HEK293 (cell line): ENCODE measurements at regions not wholly inside any gene's neighbourhood (a gene's known extent, or its start where the extent isn't known, plus 50 kb on each side); places are given as distances from the start of the nearest gene placed in this dataset.

Source experiments
- CTCF ChIA-PET: fragments of 350-600 bp; formaldehyde crosslinking; extraction: SDS; loops from one replicate; lab custom pipeline; 2021; ENCODE audit warnings: antibody characterized with exemption; lab: Yijun Ruan, JAX
- POLR2A ChIA-PET: fragments of 300-600 bp; formaldehyde crosslinking; extraction: SDS; loops from one replicate; lab custom pipeline; 2020; ENCODE audit warnings: antibody characterized with exemption, inconsistent platforms; lab: Yijun Ruan, JAX
- H3K27ac ChIP-seq: fragments of 200-500 bp; sonication (Bioruptor generic); 2 replicates; pipeline ENCODE4 v1.5.1; 2014; ENCODE audit warnings: low read depth, low read length, control low read depth, inconsistent platforms; ENCODE audit errors: extremely low read depth
- H3K36me3 ChIP-seq, 2 experiments: fragments of 200-500 bp in 1 of 2; sonication (Bioruptor generic) in 1 of 2; 1 replicate in 1 of 2; 2 replicates in 1 of 2; pipeline ENCODE4 v1.5.1; 2014 to 2017; ENCODE audit warnings: inconsistent platforms in 2 of 2, low read length in 2 of 2; ENCODE audit not compliant: control insufficient read depth in 2 of 2, insufficient read depth in 1 of 2
- H3K4me1 ChIP-seq: fragments of 200-500 bp; sonication (Bioruptor generic); 2 replicates; pipeline ENCODE4 v1.5.1; 2014; ENCODE audit warnings: mild to moderate bottlenecking, low read length, inconsistent platforms; ENCODE audit not compliant: control insufficient read depth, insufficient read depth
- H3K4me3 ChIP-seq: 2 replicates; pipeline ENCODE4 v1.5.1; 2011; ENCODE audit warnings: low read depth, mild to moderate bottlenecking, control low read depth, low read length, moderate library complexity
- H3K9me3 ChIP-seq: fragments of 200-500 bp; sonication (Bioruptor generic); 2 replicates; pipeline ENCODE4 v1.5.1; 2014; ENCODE audit warnings: low read depth, low read length, inconsistent platforms; ENCODE audit not compliant: control insufficient read depth, insufficient read depth
- AEBP2 ChIP-seq: fragments of 450-650 bp; formaldehyde crosslinking; IDR thresholded peaks from 2 replicates; pipeline ENCODE4 v1.5.1; 2016; ENCODE audit warnings: missing biosample characterization, missing genetic modification characterization, borderline replicate concordance
- EGR2 ChIP-seq: fragments of 450-650 bp; formaldehyde crosslinking; IDR thresholded peaks from 2 replicates; pipeline ENCODE4 v1.5.1; 2016; ENCODE audit warnings: low read depth, missing biosample characterization, missing genetic modification characterization
- FEZF1 ChIP-seq: fragments of 450-650 bp; formaldehyde crosslinking; IDR thresholded peaks from 2 replicates; pipeline ENCODE4 v1.5.1; 2016; ENCODE audit warnings: missing biosample characterization, missing genetic modification characterization
- GFI1B ChIP-seq: fragments of 450-650 bp; formaldehyde crosslinking; IDR thresholded peaks from 2 replicates; pipeline ENCODE4 v1.5.1; 2016; ENCODE audit warnings: missing biosample characterization, missing genetic modification characterization
- GLI4 ChIP-seq: fragments of 450-650 bp; formaldehyde crosslinking; IDR thresholded peaks from 2 replicates; pipeline ENCODE4 v1.5.1; 2016; ENCODE audit warnings: missing biosample characterization, missing genetic modification characterization
- KLF7 ChIP-seq: fragments of 450-650 bp; formaldehyde crosslinking; IDR thresholded peaks from 2 replicates; pipeline ENCODE4 v1.5.1; 2016; ENCODE audit warnings: missing biosample characterization, missing genetic modification characterization, borderline replicate concordance
- REPIN1 ChIP-seq: fragments of 450-650 bp; formaldehyde crosslinking; IDR thresholded peaks from 2 replicates; pipeline ENCODE4 v1.5.1; 2017; ENCODE audit warnings: missing biosample characterization, missing genetic modification characterization, low read depth
- SETDB1 ChIP-seq: IDR thresholded peaks from one replicate; pipeline ENCODE4 v1.6.1; 2017; ENCODE audit warnings: mild to moderate bottlenecking, low read length, moderate library complexity, mixed read lengths; ENCODE audit not compliant: insufficient read length
- WT1 ChIP-seq: fragments of 450-650 bp; formaldehyde crosslinking; IDR thresholded peaks from 2 replicates; pipeline ENCODE4 v1.5.1; 2016; ENCODE audit warnings: missing biosample characterization, missing genetic modification characterization
- YY2 ChIP-seq: fragments of 450-650 bp; formaldehyde crosslinking; IDR thresholded peaks from 2 replicates; pipeline ENCODE4 v1.5.1; 2016; ENCODE audit warnings: missing biosample characterization, missing genetic modification characterization
- ZBTB6 ChIP-seq: fragments of 450-650 bp; formaldehyde crosslinking; IDR thresholded peaks from 2 replicates; pipeline ENCODE4 v1.5.1; 2017; ENCODE audit warnings: missing biosample characterization, missing genetic modification characterization
- ZEB2 ChIP-seq: fragments of 450-650 bp; formaldehyde crosslinking; IDR thresholded peaks from 2 replicates; pipeline ENCODE4 v1.5.1; 2016; ENCODE audit warnings: missing biosample characterization, missing genetic modification characterization
- ZFP3 ChIP-seq: fragments of 450-650 bp; formaldehyde crosslinking; IDR thresholded peaks from 2 replicates; pipeline ENCODE4 v1.5.1; 2016; ENCODE audit warnings: low read depth, missing biosample characterization, missing genetic modification characterization
- ZNF174 ChIP-seq: fragments of 450-650 bp; formaldehyde crosslinking; IDR thresholded peaks from 2 replicates; pipeline ENCODE4 v1.5.0; 2017; ENCODE audit warnings: missing biosample characterization, mild to moderate bottlenecking, missing genetic modification characterization
- ZNF202 ChIP-seq: fragments of 450-650 bp; formaldehyde crosslinking; IDR thresholded peaks from 2 replicates; pipeline ENCODE4 v1.5.1; 2016; ENCODE audit warnings: missing biosample characterization, missing genetic modification characterization, borderline replicate concordance
- ZNF239 ChIP-seq: fragments of 450-650 bp; formaldehyde crosslinking; IDR thresholded peaks from 2 replicates; pipeline ENCODE4 v1.5.1; 2016; ENCODE audit warnings: missing biosample characterization, missing genetic modification characterization
- ZNF37A ChIP-seq: fragments of 450-650 bp; IDR thresholded peaks from 2 replicates; pipeline ENCODE4 v1.5.1; 2018; ENCODE audit warnings: missing biosample characterization, missing genetic modification characterization
- ZNF394 ChIP-seq: fragments of 450-650 bp; formaldehyde crosslinking; IDR thresholded peaks from 2 replicates; pipeline ENCODE4 v1.5.1; 2016; ENCODE audit warnings: missing biosample characterization, missing genetic modification characterization, mild to moderate bottlenecking, moderate library complexity, borderline replicate concordance
- ZNF416 ChIP-seq: fragments of 450-650 bp; formaldehyde crosslinking; IDR thresholded peaks from 2 replicates; pipeline ENCODE4 v1.5.1; 2016; ENCODE audit warnings: missing biosample characterization, missing genetic modification characterization
- ZNF423 ChIP-seq: fragments of 450-650 bp; formaldehyde crosslinking; IDR thresholded peaks from 2 replicates; pipeline ENCODE4 v1.5.1; 2016; ENCODE audit warnings: missing biosample characterization, missing genetic modification characterization
- ZNF548 ChIP-seq: fragments of 450-650 bp; formaldehyde crosslinking; IDR thresholded peaks from 2 replicates; pipeline ENCODE4 v1.5.1; 2016; ENCODE audit warnings: missing biosample characterization, missing genetic modification characterization
- ZNF585B ChIP-seq: fragments of 450-650 bp; formaldehyde crosslinking; IDR thresholded peaks from 2 replicates; pipeline ENCODE4 v1.5.1; 2016; ENCODE audit warnings: missing biosample characterization, missing genetic modification characterization
- ZNF600 ChIP-seq: fragments of 450-650 bp; formaldehyde crosslinking; IDR thresholded peaks from 2 replicates; pipeline ENCODE4 v1.5.1; 2016; ENCODE audit warnings: missing biosample characterization, missing genetic modification characterization
- ZSCAN4 ChIP-seq: fragments of 450-650 bp; formaldehyde crosslinking; IDR thresholded peaks from 2 replicates; pipeline ENCODE4 v1.5.1; 2017; ENCODE audit warnings: missing biosample characterization, missing genetic modification characterization

- TF ChIP-seq ZNF239 (tag by site-specific recombination) (no peak), ZNF174 (tag by site-specific recombination) (no peak), AEBP2 (tag by site-specific recombination) (no peak), ZNF600 (tag by site-specific recombination) (no peak), ZNF202 (no peak), ZNF585B (tag by site-specific recombination) (no peak), ZNF37A (tag by site-specific recombination) (no peak), GFI1B (no peak), ZEB2 (tag by site-specific recombination) (no peak), ZNF548 (no peak), EGR2 (tag by site-specific recombination) (no peak), ZSCAN4 (tag by site-specific recombination) (no peak), FEZF1 (no peak), SETDB1 (no peak), WT1 (tag by site-specific recombination) (no peak), REPIN1 (tag by site-specific recombination) (no peak), ZNF423 (tag by site-specific recombination) (no peak)
- TF ChIP-seq, all 188 proteins: peak for 0
- Histone ChIP-seq H3K4me3 (no peak overlapping the region), H3K4me1 (no peaks in the 10 kb centered on the region), H3K27ac (no peak overlapping the region), H3K36me3 (no peaks in the 10 kb centered on the region), H3K9me3 (no peaks in the 10 kb centered on the region)
- ChIA-PET POLR2A (no interaction called here), CTCF (no interaction called here)
These were observed 166.1 kb upstream of the MOCS2 start for GRCh38 chr5:53275666-53276065.

GRCh38 chr5:53276825-53277224 lies 167.3 kb upstream of the MOCS2 start:
- ChIA-PET CTCF (interaction anchor here (0.9 kb wide), 1 partner anchor 136 kb away, joined by 4 read pairs; no protein-coding TSS in a partner anchor), POLR2A (no interaction called here)
- Histone ChIP-seq H3K36me3 (no peaks in the 10 kb centered on the region), H3K9me3 (no peaks in the 10 kb centered on the region), H3K4me3 (no peak overlapping the region), H3K4me1 (no peaks in the 10 kb centered on the region), H3K27ac (no peak overlapping the region)
- TF ChIP-seq ZNF394 (tag by site-specific recombination): no peak
- no peak for TF ChIP-seq GLI4 (tag by site-specific recombination)
- TF ChIP-seq ZNF416 (tag by site-specific recombination): no peak
- TF ChIP-seq REPIN1 (tag by site-specific recombination): no peak
- TF ChIP-seq KLF7 (tag by site-specific recombination): no peak
- TF ChIP-seq ZBTB6 (tag by site-specific recombination): no peak
- no peak for TF ChIP-seq ZNF423 (tag by site-specific recombination)
- no peak for TF ChIP-seq ZFP3 (tag by site-specific recombination)
- TF ChIP-seq YY2 (tag by site-specific recombination): no peak
